K562 (cell line): ENCODE measurements at regions not wholly inside any gene's neighbourhood (a gene's known extent, or its start where the extent isn't known, plus 50 kb on each side); places are given as distances from the start of the nearest gene placed in this dataset.

Source experiments
- BACH1 ChIP-seq: fragments of 200-800 bp; sonication (Bioruptor generic); IDR thresholded peaks from 2 replicates; pipeline ENCODE4 v1.6.1; 2016; ENCODE audit warnings: missing genetic modification characterization, missing compliant biosample characterization
- C11orf30 ChIP-seq: fragments of 450-650 bp; IDR thresholded peaks from 2 replicates; pipeline ENCODE4 v1.6.1; 2016; ENCODE audit warnings: low read depth, mild to moderate bottlenecking
- CEBPB ChIP-seq: fragments of 450-650 bp; IDR thresholded peaks from 2 replicates; pipeline ENCODE4 v1.6.1; 2016; ENCODE audit warnings: missing genetic modification characterization, missing compliant biosample characterization
- COPS2 ChIP-seq: fragments of 450-650 bp; conservative IDR thresholded peaks from 2 replicates; pipeline ENCODE4 v1.6.1; 2016; ENCODE audit warnings: mild to moderate bottlenecking, moderate library complexity
- ELF2 ChIP-seq: fragments of 250-450 bp; sonication (Bioruptor Pico); IDR thresholded peaks from 2 replicates; pipeline ENCODE4 v1.5.0; 2021; ENCODE audit warnings: mild to moderate bottlenecking
- ESRRA ChIP-seq: fragments of 450-650 bp; IDR thresholded peaks from 2 replicates; pipeline ENCODE4 v1.6.1; 2014; ENCODE audit warnings: low read depth, mild to moderate bottlenecking, moderate library complexity, borderline replicate concordance
- IRF2 ChIP-seq: sonication (generic); formaldehyde crosslinking; IDR thresholded peaks from 2 replicates; pipeline ENCODE4 v1.8.1; 2022; ENCODE audit warnings: mild to moderate bottlenecking, missing genetic modification reagents
- MYBL2 ChIP-seq, 2 experiments: fragments of 450-650 bp in 1 of 2; sonication (generic) in 1 of 2; formaldehyde crosslinking in 1 of 2; IDR thresholded peaks; 2 replicates each; pipeline versions ENCODE4 v1.6.1 to v1.8.1; 2017 to 2022; ENCODE audit warnings: borderline replicate concordance in 1 of 2, inconsistent platforms in 1 of 2, low read depth in 1 of 2, mild to moderate bottlenecking in 1 of 2, missing genetic modification reagents in 1 of 2, moderate library complexity in 1 of 2
- NR2F6 ChIP-seq: fragments of 450-650 bp; formaldehyde crosslinking; IDR thresholded peaks from 2 replicates; pipeline ENCODE4 v1.4.0; 2020; ENCODE audit warnings: mild to moderate bottlenecking
- PATZ1 ChIP-seq: fragments of 250-450 bp; sonication (Bioruptor Pico); IDR thresholded peaks from 2 replicates; pipeline ENCODE4 v1.5.0; 2020; ENCODE audit warnings: mild to moderate bottlenecking, borderline replicate concordance
- PCBP1 ChIP-seq: fragments of 200-400 bp; formaldehyde crosslinking; IDR thresholded peaks from 2 replicates; pipeline ENCODE4 v1.6.1; 2018; ENCODE audit warnings: mild to moderate bottlenecking, low read depth, low read length; ENCODE audit not compliant: poor library complexity, severe bottlenecking
- PCBP2 ChIP-seq: fragments of 200-400 bp; formaldehyde crosslinking; IDR thresholded peaks from 2 replicates; pipeline ENCODE4 v1.6.1; 2018; ENCODE audit warnings: low read length, low read depth, mild to moderate bottlenecking, moderate library complexity; ENCODE audit not compliant: poor library complexity, severe bottlenecking
- POLR2H ChIP-seq: IDR thresholded peaks from 2 replicates; pipeline ENCODE4 v1.6.1; 2016; ENCODE audit warnings: missing genetic modification characterization, low read depth, mild to moderate bottlenecking, control low read depth, missing compliant biosample characterization, moderate library complexity
- TAF15 ChIP-seq: fragments of 200-400 bp; formaldehyde crosslinking; IDR thresholded peaks from 2 replicates; pipeline ENCODE4 v1.6.1; 2017; ENCODE audit warnings: mild to moderate bottlenecking, low read depth, low read length, moderate library complexity
- TSC22D4 ChIP-seq: fragments of 450-650 bp; IDR thresholded peaks from 2 replicates; pipeline ENCODE4 v1.6.1; 2016; ENCODE audit warnings: missing genetic modification characterization, missing biosample characterization, control low read depth
- ZNF436 ChIP-seq: fragments of 250-450, 450-650 bp; sonication (Bioruptor Pico); formaldehyde crosslinking; IDR thresholded peaks from 2 replicates; pipeline ENCODE4 v1.7.0; 2020; ENCODE audit warnings: mild to moderate bottlenecking
- ZNF444 ChIP-seq: fragments of 250-450 bp; sonication (Bioruptor Pico); IDR thresholded peaks from 2 replicates; pipeline ENCODE4 v1.4.0; 2020; ENCODE audit warnings: mild to moderate bottlenecking, moderate library complexity
- ZSCAN32 ChIP-seq: fragments of 450-650 bp; formaldehyde crosslinking; IDR thresholded peaks from 2 replicates; pipeline ENCODE4 v1.4.0; 2020; ENCODE audit warnings: mild to moderate bottlenecking, moderate library complexity
- TF ChIP-seq, protein P1 (sequence below): fragments of 250-450 bp; sonication (Bioruptor Pico); IDR thresholded peaks from 2 replicates; pipeline ENCODE4 v1.5.1; 2021; ENCODE audit warnings: mild to moderate bottlenecking
- TF ChIP-seq, protein P2 (sequence below): sonication (generic); IDR thresholded peaks from 2 replicates; pipeline ENCODE4 v1.6.1; 2016
- TF ChIP-seq, protein P3 (sequence below): fragments of 250-450 bp; sonication (Bioruptor Pico); IDR thresholded peaks from 2 replicates; pipeline ENCODE4 v1.4.0; 2020; ENCODE audit warnings: mild to moderate bottlenecking, moderate library complexity

- TF ChIP-seq ESRRA (no peak), ELF2 (CRISPR knock-in tag) (no peak; the same call in 1 of the 2 replicates), CEBPB (tag) (peak; percentile 94), PCBP2 (no peak), TAF15 (no peak), IRF2 (CRISPR knock-in tag) (no peak), BACH1 (tag) (peak; percentile 48; the same call in 1 of the 2 replicates), POLR2H (tag) (no peak), PATZ1 (CRISPR knock-in tag) (no peak), NR2F6 (CRISPR knock-in tag) (no peak), ZSCAN32 (CRISPR knock-in tag) (0 out of 2 replicates have a peak, but pooled peaks have one; percentile 74), PCBP1 (no peak), COPS2 (no peak), MYBL2 (IDR thresholded peaks at IDR 0.05; ENCODE audit: low read depth) (no peak), MYBL2 (CRISPR knock-in tag; IDR thresholded peaks at IDR 0.05; ENCODE audit: borderline replicate concordance) (no peak), C11orf30 (peak; percentile 68), ZNF444 (CRISPR knock-in tag) (no peak), TSC22D4 (tag) (no peak), ZNF436 (CRISPR knock-in tag) (no peak)
- TF ChIP-seq, protein P1, sequence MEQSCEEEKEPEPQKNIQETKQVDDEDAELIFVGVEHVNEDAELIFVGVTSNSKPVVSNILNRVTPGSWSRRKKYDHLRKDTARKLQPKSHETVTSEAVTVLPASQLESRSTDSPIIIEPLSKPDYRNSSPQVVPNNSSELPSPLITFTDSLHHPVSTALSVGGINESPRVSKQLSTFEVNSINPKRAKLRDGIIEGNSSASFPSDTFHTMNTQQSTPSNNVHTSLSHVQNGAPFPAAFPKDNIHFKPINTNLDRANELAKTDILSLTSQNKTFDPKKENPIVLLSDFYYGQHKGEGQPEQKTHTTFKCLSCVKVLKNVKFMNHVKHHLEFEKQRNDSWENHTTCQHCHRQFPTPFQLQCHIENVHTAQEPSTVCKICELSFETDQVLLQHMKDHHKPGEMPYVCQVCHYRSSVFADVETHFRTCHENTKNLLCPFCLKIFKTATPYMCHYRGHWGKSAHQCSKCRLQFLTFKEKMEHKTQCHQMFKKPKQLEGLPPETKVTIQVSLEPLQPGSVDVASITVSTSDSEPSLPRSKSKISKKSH (CRISPR knock-in tag) = no peak
- TF ChIP-seq, protein P2, sequence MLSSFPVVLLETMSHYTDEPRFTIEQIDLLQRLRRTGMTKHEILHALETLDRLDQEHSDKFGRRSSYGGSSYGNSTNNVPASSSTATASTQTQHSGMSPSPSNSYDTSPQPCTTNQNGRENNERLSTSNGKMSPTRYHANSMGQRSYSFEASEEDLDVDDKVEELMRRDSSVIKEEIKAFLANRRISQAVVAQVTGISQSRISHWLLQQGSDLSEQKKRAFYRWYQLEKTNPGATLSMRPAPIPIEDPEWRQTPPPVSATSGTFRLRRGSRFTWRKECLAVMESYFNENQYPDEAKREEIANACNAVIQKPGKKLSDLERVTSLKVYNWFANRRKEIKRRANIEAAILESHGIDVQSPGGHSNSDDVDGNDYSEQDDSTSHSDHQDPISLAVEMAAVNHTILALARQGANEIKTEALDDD = no peak
- TF ChIP-seq, protein P3, sequence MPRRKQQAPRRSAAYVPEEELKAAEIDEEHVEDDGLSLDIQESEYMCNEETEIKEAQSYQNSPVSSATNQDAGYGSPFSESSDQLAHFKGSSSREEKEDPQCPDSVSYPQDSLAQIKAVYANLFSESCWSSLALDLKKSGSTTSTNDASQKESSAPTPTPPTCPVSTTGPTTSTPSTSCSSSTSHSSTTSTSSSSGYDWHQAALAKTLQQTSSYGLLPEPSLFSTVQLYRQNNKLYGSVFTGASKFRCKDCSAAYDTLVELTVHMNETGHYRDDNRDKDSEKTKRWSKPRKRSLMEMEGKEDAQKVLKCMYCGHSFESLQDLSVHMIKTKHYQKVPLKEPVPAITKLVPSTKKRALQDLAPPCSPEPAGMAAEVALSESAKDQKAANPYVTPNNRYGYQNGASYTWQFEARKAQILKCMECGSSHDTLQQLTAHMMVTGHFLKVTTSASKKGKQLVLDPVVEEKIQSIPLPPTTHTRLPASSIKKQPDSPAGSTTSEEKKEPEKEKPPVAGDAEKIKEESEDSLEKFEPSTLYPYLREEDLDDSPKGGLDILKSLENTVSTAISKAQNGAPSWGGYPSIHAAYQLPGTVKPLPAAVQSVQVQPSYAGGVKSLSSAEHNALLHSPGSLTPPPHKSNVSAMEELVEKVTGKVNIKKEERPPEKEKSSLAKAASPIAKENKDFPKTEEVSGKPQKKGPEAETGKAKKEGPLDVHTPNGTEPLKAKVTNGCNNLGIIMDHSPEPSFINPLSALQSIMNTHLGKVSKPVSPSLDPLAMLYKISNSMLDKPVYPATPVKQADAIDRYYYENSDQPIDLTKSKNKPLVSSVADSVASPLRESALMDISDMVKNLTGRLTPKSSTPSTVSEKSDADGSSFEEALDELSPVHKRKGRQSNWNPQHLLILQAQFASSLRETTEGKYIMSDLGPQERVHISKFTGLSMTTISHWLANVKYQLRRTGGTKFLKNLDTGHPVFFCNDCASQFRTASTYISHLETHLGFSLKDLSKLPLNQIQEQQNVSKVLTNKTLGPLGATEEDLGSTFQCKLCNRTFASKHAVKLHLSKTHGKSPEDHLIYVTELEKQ = no peak
Observed at GRCh38 chr6:147132889-147133288, 71.3 kb upstream of the STXBP5 start (continued).
